Bronchial epithelial cell (primary cell): ENCODE measurements at regions not wholly inside any gene's neighbourhood (a gene's known extent, or its start where the extent isn't known, plus 50 kb on each side); places are given as distances from the start of the nearest gene placed in this dataset.

Experiments used
- DNase-seq: peaks from one replicate; pipeline ENCODE4 v3.0.0-alpha.2; 2010; ENCODE audit warnings: low read depth
- FAIRE-seq: peaks from 2 replicates; lab custom pipeline; 2011; peaks lifted over from hg19 to GRCh38; lab: Jason Lieb, UNC
- H3K27me3 ChIP-seq: 2 replicates; pipeline ENCODE4 v1.5.1; 2011; ENCODE audit warnings: low read length; ENCODE audit not compliant: control insufficient read depth, insufficient read depth
- H3K36me3 ChIP-seq: 2 replicates; pipeline ENCODE4 v1.5.1; 2011; ENCODE audit warnings: low read length; ENCODE audit not compliant: control insufficient read depth, insufficient read depth
- H3K4me3 ChIP-seq: 2 replicates; pipeline ENCODE4 v1.5.1; 2011; ENCODE audit warnings: mild to moderate bottlenecking, low read depth, low read length, control low read depth
- TF ChIP-seq, protein P1 (sequence below): IDR thresholded peaks from 2 replicates; pipeline ENCODE4 v1.5.1; 2011; ENCODE audit warnings: mild to moderate bottlenecking, moderate library complexity, low read length, control low read depth, inconsistent platforms; ENCODE audit not compliant: insufficient read depth, severe bottlenecking

DNA sequence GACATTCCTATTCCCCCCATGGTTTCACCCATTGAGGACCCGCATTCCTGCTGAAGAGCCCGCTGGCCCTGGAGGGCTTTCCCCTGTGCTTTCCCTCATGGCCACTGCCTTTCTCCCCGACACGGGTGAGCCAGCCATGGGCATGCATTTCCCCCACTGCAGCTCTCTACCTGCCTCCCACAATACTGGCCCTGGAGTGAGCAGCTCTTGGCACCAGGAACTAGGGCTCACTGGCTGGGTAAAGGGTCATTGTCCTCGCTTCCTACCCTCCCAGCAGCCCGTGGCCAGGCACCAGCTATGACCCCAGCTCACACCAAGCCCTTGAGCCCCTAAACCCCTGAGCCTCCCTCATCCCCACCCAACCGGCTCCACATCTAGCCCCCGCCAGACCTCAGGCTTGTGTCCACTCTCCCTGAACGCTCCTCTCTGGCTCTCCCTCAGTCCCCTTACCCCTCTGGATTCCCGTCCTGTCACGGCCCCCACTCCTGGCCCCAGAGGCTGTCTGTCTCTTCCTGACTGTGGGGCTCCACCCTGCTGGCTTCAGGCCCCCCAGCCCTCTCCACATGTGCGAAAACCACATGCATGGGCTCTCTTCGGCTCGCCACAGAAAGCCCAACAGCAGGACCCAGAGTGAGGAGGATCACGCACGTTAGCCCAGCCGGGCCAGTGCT, 199.8 kb downstream of the ZFP36L2 start:
- no peaks in the 10 kb centered on the region for H3K27me3 ChIP-seq
- no peak overlapping the region for H3K4me3 ChIP-seq
- no peak for FAIRE-seq
- TF ChIP-seq, protein P1, sequence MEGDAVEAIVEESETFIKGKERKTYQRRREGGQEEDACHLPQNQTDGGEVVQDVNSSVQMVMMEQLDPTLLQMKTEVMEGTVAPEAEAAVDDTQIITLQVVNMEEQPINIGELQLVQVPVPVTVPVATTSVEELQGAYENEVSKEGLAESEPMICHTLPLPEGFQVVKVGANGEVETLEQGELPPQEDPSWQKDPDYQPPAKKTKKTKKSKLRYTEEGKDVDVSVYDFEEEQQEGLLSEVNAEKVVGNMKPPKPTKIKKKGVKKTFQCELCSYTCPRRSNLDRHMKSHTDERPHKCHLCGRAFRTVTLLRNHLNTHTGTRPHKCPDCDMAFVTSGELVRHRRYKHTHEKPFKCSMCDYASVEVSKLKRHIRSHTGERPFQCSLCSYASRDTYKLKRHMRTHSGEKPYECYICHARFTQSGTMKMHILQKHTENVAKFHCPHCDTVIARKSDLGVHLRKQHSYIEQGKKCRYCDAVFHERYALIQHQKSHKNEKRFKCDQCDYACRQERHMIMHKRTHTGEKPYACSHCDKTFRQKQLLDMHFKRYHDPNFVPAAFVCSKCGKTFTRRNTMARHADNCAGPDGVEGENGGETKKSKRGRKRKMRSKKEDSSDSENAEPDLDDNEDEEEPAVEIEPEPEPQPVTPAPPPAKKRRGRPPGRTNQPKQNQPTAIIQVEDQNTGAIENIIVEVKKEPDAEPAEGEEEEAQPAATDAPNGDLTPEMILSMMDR, result no peak
- no peaks in the 10 kb centered on the region for H3K36me3 ChIP-seq
- DNase-seq, result no peak

DNA sequence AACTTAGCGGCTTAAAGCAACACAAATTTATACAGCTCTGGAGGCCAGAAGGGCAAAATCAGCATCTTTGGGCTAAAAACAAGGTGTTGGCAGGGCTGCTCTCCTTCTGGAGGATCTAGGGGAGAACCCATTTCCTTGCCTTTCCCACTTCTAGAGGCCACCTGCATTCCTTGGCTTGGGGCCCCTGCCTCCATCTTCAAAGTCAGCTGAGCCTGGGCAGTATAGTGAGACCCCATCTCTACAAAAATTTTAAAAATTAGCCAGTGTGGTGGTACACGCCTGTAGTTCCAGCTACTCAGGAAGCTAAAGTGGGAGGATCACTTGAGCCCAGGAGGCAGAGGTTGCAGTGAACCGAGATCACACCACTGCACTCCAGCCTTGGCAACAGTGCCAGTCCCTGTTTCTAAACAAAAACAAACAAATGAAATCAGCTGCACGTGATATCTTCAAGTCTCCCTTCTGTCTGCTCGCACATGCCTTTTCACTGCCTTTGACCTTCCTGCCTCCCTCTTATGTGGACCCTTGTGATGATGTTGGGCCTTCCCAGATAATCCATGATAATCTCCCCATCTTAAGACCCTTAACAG, 200.6 kb downstream of the ZFP36L2 start:
- FAIRE-seq (no peak), DNase-seq (no peak)
- no peaks in the 10 kb centered on the region for H3K27me3 ChIP-seq
- H3K36me3 ChIP-seq, result no peaks in the 10 kb centered on the region
- TF ChIP-seq, protein P1, result no peak
- H3K4me3 ChIP-seq, result no peak overlapping the region

DNA sequence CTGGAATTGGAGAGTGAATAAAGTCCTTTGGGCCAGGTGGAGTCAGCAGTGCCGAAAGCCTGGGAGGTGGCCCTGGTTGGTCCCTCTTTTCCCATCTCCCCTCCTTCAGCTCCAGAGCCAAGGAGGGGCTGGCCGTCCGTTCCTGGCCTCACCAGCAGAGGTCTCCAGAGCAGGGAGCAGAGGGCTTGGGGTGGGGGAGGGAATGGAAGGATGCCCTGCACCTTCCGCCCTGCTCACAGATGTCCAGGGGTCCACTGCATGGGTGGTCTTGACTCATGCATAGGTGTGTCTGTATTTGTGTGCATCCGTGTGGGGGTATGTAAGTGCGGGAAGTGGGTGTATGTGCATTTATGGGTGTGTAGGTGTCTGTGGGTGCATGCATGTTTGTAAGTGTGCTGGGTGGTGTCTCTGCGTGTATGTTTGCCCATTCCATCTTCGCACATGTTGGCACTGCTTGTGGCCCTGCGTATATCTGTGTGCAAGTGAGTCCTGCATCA, 201.8 kb downstream of the ZFP36L2 start:
- H3K27me3 ChIP-seq, result no peaks in the 10 kb centered on the region
- TF ChIP-seq, protein P1, result peak; percentile 79
- no peaks in the 10 kb centered on the region for H3K36me3 ChIP-seq
- FAIRE-seq, result no peak
- peak; percentile 31 for DNase-seq
- H3K4me3 ChIP-seq, result no peak overlapping the region

DNA sequence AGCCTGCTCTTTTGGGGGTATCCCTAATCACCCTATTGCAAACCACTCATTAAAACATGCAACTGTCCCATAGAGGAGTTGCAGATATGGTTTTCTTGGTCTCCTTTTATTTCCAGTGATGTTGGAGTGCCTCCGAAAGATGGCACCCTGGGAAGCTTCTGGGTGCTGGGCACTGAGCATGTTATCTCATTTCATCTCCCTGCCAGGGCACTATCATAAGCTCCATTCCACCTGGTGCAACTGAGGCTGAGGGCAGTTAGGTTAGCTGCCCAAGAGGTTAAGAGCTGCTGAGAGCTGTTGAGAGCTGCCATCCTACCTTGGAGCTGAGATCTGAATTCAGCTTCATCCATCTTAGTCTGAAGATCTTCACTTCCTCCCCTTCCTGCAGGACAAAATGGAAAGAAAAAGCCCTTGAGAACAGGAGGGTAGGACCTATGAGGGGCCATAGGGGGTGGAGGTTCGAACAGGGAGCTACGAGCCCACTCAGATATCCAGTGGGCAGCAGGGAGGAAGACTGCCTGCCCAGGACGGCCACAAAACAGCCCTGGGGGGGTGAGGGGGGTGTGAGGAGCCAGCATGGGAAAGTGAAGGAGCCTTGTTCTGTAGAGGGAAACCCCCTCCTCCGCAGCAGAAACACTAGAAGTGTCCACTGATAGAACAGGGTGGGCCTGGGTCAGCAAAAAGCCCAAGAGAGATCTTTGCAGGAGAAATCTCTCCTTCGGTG, 202.5 kb downstream of the ZFP36L2 start:
- FAIRE-seq (no peak), DNase-seq (no peak)
- no peak overlapping the region for H3K4me3 ChIP-seq
- TF ChIP-seq, protein P1, result no peak
- no peaks in the 10 kb centered on the region for H3K27me3 ChIP-seq
- no peaks in the 10 kb centered on the region for H3K36me3 ChIP-seq

DNA sequence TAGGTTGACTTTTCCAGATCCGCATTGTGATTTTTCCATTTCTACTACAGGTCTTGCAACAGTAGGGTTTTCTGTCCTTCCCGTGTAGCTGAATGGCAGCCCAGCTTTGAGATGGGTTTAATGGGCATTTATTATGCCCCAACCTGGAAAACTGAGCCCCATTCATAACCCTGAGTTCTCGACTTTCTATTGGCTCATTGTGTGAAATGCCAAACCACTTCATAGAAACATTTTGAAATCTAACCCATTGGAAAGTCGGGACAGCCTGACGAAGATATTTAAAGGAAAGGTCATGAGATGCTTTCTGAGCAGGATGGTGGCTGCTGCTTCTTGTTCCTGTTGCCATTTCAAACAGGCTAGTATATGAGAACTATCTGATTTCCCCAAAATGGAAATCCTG, 203.5 kb downstream of the ZFP36L2 start:
- no peaks in the 10 kb centered on the region for H3K27me3 ChIP-seq
- TF ChIP-seq, protein P1, result no peak
- FAIRE-seq, result no peak
- no peak overlapping the region for H3K4me3 ChIP-seq
- H3K36me3 ChIP-seq, result no peaks in the 10 kb centered on the region
- no peak for DNase-seq
